ENCODE measurements at regions not wholly inside any gene's neighbourhood (a gene's known extent, or its start where the extent isn't known, plus 50 kb on each side); places are given as distances from the start of the nearest gene placed in this dataset.
"Not testable (repeated sequence)": the region's sequence is repeated elsewhere in the genome, so short reads cannot be mapped to it uniquely, and the experiment has no call there.

- not testable (repeated sequence) for DNase-seq
Observed at GRCh38 chrY:6685783-6686389, 224.6 kb upstream of the TBL1Y start.

DNA sequence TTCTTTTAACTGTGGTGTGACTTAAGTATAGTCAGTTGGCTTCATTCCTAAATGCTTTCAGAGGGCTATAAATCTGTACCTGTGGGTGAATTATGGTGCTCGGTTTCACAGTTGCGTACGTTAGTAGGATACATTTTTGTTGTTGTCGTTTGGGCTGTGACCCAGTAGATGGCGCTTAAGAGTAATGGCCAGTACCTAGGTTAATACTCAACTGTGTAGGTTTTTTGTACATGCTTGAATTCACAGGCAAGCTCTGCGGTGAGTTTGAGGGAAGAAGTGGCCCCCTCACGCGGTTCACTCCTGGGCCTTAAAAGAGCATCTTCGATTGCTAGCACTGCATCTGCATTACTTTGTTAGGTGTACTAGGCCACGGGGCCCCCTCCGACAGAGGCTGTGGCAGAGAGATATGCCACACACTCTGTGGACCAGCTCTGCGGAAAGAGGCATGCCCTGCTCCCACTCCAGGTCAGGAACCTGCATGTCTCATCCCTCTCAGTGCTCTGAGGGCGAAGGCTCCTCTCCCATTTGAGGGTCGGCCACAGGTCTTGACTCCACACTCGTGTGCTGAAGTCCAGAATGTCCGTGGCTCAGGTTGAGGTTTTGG, 208.8 kb upstream of the TBL1Y start:
- DNase-seq: not testable (repeated sequence)

- not testable (repeated sequence) for DNase-seq
Observed at GRCh38 chrY:6721443-6721842, 189.1 kb upstream of the TBL1Y start.

DNA sequence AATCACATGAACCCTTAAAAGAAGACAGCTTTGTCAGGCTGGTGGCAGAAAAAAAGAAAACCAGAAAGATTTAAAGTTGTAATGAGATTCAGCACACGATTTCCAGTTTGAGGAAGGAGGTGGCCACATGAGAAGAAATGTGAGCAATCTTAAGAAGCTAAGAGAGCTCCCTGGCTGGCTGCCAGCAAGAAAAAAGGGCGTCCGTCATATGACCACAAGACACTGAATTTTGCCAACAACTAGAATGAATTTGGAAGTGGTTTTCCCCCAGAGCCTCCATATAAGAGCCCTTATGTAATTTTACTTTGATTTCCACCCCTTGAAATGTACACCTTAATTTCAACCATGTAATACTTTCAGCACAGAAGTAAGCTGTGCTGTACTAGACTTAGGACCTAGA, 163.3 kb upstream of the TBL1Y start:
- DNase-seq: not testable (repeated sequence)

DNA sequence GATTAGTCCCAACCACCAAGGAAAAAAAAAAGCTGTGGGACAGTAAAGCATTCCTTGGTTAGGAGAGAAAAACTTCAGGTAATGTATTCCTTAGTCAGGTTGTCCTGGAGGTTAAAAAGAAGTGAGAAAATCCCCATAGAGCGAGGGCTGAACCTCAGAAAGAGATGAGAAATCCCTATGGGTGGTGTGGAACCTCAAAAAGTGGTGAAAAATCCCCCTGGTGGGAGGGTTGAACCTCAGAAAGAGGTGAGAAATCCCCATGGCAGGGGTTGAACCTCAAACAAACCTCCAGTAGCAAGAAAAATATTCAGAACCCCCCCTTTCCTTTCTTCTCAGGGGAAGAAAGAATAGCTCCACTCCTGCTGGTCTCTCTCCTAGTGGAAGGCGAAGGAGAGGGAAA, 128.2 kb upstream of the TBL1Y start:
- no peak for DNase-seq

- DNase-seq: no peak
Observed at GRCh38 chrY:6786960-6787359, 123.5 kb upstream of the TBL1Y start.

DNA sequence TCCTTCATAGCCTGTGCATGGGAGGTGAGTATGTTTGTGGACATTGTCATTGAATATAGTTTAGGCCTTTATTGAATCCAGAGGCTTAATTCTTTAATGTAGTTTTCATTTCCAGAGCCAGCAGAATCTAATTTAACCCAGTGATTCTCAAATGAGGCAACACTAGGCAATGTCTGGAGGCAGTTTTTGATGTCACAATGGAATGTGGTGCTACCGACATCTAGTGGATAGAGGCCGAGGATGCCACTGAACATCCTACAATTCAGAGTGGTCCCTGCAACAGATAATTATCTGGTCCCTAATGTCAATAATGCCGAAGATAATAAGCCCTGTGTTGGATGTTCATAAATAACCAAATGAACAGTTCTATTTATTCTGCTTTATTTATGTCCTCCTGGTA, 98.9 kb upstream of the TBL1Y start:
- DNase-seq: peak; percentile 9

All from fibroblast of skin of scalp (primary cell).